Ovary (tissue), 3 donors: ENCODE measurements at regions not wholly inside any gene's neighbourhood (a gene's known extent, or its start where the extent isn't known, plus 50 kb on each side); places are given as distances from the start of the nearest gene placed in this dataset.

Experiments
- CTCF ChIP-seq, 3 donors: fragments of 450-650 bp in 2 of 3; fragments of 200-600 bp in 1 of 3; IDR thresholded peaks; one replicate each; pipeline versions ENCODE4 v1.5.1 to v1.8.0; 2016 to 2022; ENCODE audit warnings: antibody characterized with exemption in 3 of 3, mild to moderate bottlenecking in 1 of 3
- POLR2A ChIP-seq: fragments of 450-650 bp; IDR thresholded peaks from one replicate; pipeline ENCODE4 v1.6.1; 2017; ENCODE audit warnings: antibody characterized with exemption, mild to moderate bottlenecking, moderate library complexity
- donor health status: DM: no; HTN: no; CAD: no.

- TF ChIP-seq POLR2A = no peak
- TF ChIP-seq CTCF (IDR thresholded peaks at IDR 0.05) = no peak
Measured at GRCh38 chr15:72857331-72858063, 73.9 kb upstream of the ADPGK start.
